ENCODE measurements at regions not wholly inside any gene's neighbourhood (a gene's known extent, or its start where the extent isn't known, plus 50 kb on each side); places are given as distances from the start of the nearest gene placed in this dataset.

- no peak for DNase-seq
- TF ChIP-seq, protein P1, sequence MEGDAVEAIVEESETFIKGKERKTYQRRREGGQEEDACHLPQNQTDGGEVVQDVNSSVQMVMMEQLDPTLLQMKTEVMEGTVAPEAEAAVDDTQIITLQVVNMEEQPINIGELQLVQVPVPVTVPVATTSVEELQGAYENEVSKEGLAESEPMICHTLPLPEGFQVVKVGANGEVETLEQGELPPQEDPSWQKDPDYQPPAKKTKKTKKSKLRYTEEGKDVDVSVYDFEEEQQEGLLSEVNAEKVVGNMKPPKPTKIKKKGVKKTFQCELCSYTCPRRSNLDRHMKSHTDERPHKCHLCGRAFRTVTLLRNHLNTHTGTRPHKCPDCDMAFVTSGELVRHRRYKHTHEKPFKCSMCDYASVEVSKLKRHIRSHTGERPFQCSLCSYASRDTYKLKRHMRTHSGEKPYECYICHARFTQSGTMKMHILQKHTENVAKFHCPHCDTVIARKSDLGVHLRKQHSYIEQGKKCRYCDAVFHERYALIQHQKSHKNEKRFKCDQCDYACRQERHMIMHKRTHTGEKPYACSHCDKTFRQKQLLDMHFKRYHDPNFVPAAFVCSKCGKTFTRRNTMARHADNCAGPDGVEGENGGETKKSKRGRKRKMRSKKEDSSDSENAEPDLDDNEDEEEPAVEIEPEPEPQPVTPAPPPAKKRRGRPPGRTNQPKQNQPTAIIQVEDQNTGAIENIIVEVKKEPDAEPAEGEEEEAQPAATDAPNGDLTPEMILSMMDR (IDR thresholded peaks at IDR 0.05), result no peak
- Histone ChIP-seq H3K9me3 (no peaks in the 10 kb centered on the region), H3K4me1 (no peaks in the 10 kb centered on the region), H3K27me3 (no peaks in the 10 kb centered on the region), H3K36me3 (no peaks in the 10 kb centered on the region), H3K27ac (no peak overlapping the region), H3K4me3 (no peak overlapping the region)
- intact Hi-C loops (cut with DNase I; ENCODE audit: low total_unique reads), result no loop called here
These were observed 97.1 kb downstream of the PLPPR4 start for GRCh38 chr1:99361406-99361805.

DNA sequence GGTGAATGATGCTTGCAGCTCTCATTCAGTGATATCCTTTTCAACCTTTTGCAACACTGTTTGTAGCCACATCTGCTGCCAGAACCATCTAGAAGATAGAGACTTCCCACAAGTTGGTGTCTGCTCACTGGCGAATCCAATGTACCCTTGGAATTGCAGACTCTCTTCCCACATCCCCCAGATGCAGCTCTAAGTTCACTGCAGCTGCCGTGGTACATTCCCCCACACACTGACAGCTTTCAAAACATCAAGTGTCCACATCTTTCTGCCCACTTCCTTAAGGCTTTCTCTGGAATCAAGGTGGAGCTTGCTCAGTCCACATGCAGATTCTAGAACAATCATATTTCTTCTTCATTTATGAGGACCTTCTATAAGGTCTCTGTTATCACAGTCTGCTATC is 99.2 kb downstream of the PLPPR4 start:
- Histone ChIP-seq H3K27ac (no peak overlapping the region), H3K4me1 (no peaks in the 10 kb centered on the region), H3K36me3 (no peaks in the 10 kb centered on the region), H3K9me3 (no peaks in the 10 kb centered on the region), H3K27me3 (no peaks in the 10 kb centered on the region), H3K4me3 (no peak overlapping the region)
- intact Hi-C loops (cut with DNase I; ENCODE audit: low total_unique reads), result no loop called here
- no peak for DNase-seq
- TF ChIP-seq, protein P1 (IDR thresholded peaks at IDR 0.05), result no peak

GRCh38 chr1:99365141-99365540 is 100.8 kb downstream of the PLPPR4 start:
- Histone ChIP-seq H3K27ac (no peak overlapping the region), H3K36me3 (no peaks in the 10 kb centered on the region), H3K4me1 (no peaks in the 10 kb centered on the region), H3K9me3 (no peaks in the 10 kb centered on the region), H3K27me3 (no peaks in the 10 kb centered on the region), H3K4me3 (no peak overlapping the region)
- intact Hi-C loops (cut with DNase I; ENCODE audit: low total_unique reads), result no loop called here
- DNase-seq, result no peak
- TF ChIP-seq, protein P1 (IDR thresholded peaks at IDR 0.05), result no peak

DNA sequence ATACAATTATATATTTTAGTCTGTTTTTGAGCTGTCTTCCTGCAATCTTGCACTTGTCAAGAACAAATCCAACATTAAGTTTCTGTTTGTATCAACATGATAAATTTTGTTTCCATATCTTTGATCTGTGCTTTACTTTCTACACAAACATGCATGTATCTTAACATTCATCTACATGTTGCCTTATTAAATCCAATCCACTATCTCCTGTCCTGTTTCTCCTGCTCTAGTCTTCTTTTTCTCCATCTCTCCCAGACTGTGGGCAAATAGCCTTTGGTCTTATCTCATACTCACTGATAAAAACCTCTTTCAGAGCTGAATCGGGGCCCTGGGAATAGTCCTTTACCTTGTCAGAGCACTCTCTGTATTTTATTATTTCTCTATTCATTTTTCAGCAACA is 101.3 kb downstream of the PLPPR4 start:
- no peaks in the 10 kb centered on the region for H3K36me3 ChIP-seq
- no peak overlapping the region for H3K27ac ChIP-seq
- no peak for DNase-seq
- intact Hi-C loops (cut with DNase I; ENCODE audit: low total_unique reads), result no loop called here
- no peak overlapping the region for H3K4me3 ChIP-seq
- TF ChIP-seq, protein P1 (IDR thresholded peaks at IDR 0.05), result no peak
- no peaks in the 10 kb centered on the region for H3K9me3 ChIP-seq
- H3K4me1 ChIP-seq, result no peaks in the 10 kb centered on the region
- H3K27me3 ChIP-seq, result no peaks in the 10 kb centered on the region

GRCh38 chr1:99369154-99369553 is 104.9 kb downstream of the PLPPR4 start:
- no peaks in the 10 kb centered on the region for H3K9me3 ChIP-seq
- H3K4me3 ChIP-seq, result no peak overlapping the region
- no peaks in the 10 kb centered on the region for H3K27me3 ChIP-seq
- TF ChIP-seq, protein P1 (IDR thresholded peaks at IDR 0.05), result no peak
- intact Hi-C loops (cut with DNase I; ENCODE audit: low total_unique reads), result no loop called here
- H3K27ac ChIP-seq, result no peak overlapping the region
- H3K36me3 ChIP-seq, result no peaks in the 10 kb centered on the region
- DNase-seq, result no peak
- H3K4me1 ChIP-seq, result no peaks in the 10 kb centered on the region

DNA sequence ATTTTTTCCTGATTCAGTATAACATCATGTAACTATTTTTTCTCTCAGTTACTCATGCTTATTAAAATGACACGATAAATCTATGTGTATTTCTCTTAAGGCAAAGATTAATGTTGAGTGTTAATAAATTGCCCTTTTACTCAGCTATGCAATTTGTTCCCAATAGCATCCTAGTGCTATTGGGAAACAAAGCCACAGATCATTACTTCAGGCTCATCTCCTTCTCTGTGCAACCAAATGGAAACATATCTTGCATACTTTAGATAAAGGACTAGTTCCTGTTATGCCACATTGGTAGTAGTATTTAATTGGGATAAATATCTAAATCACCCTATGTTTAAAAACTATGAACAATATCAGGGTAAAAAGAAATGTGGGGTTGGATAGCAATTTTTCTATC is 106.2 kb downstream of the PLPPR4 start:
- no peak overlapping the region for H3K27ac ChIP-seq
- no peak for DNase-seq
- TF ChIP-seq, protein P1 (IDR thresholded peaks at IDR 0.05), result no peak
- no peaks in the 10 kb centered on the region for H3K9me3 ChIP-seq
- H3K4me3 ChIP-seq, result no peak overlapping the region
- no peaks in the 10 kb centered on the region for H3K27me3 ChIP-seq
- no peaks in the 10 kb centered on the region for H3K36me3 ChIP-seq
- intact Hi-C loops (cut with DNase I; ENCODE audit: low total_unique reads), result no loop called here
- no peaks in the 10 kb centered on the region for H3K4me1 ChIP-seq

Measured in tibial artery (tissue), 4 donors.